SK-N-SH treated with all-trans-retinoic acid at 6 μM for 48 hours (cell line): ENCODE measurements at regions not wholly inside any gene's neighbourhood (a gene's known extent, or its start where the extent isn't known, plus 50 kb on each side); places are given as distances from the start of the nearest gene placed in this dataset.

ENCODE experiments used
- GLIS3 ChIP-seq: fragments of 250-450 bp; sonication (Bioruptor Pico); IDR thresholded peaks from 2 replicates; pipeline ENCODE4 v1.5.0; 2020; ENCODE audit warnings: mild to moderate bottlenecking, moderate library complexity
- TCF4 ChIP-seq: fragments of 250-450 bp; sonication (Bioruptor Pico); IDR thresholded peaks from 2 replicates; pipeline ENCODE4 v1.8.0; 2021; ENCODE audit warnings: mild to moderate bottlenecking, moderate library complexity, borderline replicate concordance
- TF ChIP-seq, protein P1 (sequence below): fragments of 250-450 bp; sonication (Bioruptor Pico); IDR thresholded peaks from 2 replicates; pipeline ENCODE4 v1.5.0; 2020; ENCODE audit warnings: mild to moderate bottlenecking, moderate library complexity
- TF ChIP-seq, protein P2 (sequence below): fragments of 250-450 bp; sonication (Bioruptor Pico); IDR thresholded peaks from 2 replicates; pipeline ENCODE4 v1.8.0; 2020; ENCODE audit warnings: mild to moderate bottlenecking, moderate library complexity, borderline replicate concordance
- TF ChIP-seq, protein P3 (sequence below): fragments of 250-450 bp; sonication (Bioruptor Pico); IDR thresholded peaks from 2 replicates; pipeline ENCODE4 v1.5.1; 2021; ENCODE audit warnings: mild to moderate bottlenecking, moderate library complexity

DNA sequence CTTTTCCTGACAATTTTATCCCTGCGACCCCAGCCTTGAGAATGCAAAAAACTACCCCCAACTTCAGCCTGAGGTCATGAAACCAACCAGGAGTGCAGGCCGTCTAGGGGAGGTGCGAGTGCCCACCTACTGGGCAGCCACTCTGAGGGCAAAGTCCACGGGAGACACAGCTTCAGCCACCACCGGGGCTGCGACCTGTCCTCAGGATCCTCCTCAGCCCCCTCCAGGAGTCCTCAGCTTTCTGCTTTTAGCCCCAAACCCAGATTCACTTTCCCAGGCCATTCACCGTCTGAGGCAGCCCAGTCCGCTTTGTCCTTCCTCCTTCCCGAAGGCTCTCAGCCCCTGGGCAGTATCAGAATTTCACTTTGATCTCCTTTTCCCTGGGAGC, 210.2 kb upstream of the TNP1 start:
- TF ChIP-seq GLIS3 (CRISPR knock-in tag) (no peak), TCF4 (CRISPR knock-in tag) (no peak)
- TF ChIP-seq, protein P1, sequence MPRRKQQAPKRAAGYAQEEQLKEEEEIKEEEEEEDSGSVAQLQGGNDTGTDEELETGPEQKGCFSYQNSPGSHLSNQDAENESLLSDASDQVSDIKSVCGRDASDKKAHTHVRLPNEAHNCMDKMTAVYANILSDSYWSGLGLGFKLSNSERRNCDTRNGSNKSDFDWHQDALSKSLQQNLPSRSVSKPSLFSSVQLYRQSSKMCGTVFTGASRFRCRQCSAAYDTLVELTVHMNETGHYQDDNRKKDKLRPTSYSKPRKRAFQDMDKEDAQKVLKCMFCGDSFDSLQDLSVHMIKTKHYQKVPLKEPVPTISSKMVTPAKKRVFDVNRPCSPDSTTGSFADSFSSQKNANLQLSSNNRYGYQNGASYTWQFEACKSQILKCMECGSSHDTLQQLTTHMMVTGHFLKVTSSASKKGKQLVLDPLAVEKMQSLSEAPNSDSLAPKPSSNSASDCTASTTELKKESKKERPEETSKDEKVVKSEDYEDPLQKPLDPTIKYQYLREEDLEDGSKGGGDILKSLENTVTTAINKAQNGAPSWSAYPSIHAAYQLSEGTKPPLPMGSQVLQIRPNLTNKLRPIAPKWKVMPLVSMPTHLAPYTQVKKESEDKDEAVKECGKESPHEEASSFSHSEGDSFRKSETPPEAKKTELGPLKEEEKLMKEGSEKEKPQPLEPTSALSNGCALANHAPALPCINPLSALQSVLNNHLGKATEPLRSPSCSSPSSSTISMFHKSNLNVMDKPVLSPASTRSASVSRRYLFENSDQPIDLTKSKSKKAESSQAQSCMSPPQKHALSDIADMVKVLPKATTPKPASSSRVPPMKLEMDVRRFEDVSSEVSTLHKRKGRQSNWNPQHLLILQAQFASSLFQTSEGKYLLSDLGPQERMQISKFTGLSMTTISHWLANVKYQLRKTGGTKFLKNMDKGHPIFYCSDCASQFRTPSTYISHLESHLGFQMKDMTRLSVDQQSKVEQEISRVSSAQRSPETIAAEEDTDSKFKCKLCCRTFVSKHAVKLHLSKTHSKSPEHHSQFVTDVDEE (CRISPR knock-in tag), result no peak
- TF ChIP-seq, protein P2, sequence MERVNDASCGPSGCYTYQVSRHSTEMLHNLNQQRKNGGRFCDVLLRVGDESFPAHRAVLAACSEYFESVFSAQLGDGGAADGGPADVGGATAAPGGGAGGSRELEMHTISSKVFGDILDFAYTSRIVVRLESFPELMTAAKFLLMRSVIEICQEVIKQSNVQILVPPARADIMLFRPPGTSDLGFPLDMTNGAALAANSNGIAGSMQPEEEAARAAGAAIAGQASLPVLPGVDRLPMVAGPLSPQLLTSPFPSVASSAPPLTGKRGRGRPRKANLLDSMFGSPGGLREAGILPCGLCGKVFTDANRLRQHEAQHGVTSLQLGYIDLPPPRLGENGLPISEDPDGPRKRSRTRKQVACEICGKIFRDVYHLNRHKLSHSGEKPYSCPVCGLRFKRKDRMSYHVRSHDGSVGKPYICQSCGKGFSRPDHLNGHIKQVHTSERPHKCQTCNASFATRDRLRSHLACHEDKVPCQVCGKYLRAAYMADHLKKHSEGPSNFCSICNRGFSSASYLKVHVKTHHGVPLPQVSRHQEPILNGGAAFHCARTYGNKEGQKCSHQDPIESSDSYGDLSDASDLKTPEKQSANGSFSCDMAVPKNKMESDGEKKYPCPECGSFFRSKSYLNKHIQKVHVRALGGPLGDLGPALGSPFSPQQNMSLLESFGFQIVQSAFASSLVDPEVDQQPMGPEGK (CRISPR knock-in tag), result no peak
- TF ChIP-seq, protein P3, sequence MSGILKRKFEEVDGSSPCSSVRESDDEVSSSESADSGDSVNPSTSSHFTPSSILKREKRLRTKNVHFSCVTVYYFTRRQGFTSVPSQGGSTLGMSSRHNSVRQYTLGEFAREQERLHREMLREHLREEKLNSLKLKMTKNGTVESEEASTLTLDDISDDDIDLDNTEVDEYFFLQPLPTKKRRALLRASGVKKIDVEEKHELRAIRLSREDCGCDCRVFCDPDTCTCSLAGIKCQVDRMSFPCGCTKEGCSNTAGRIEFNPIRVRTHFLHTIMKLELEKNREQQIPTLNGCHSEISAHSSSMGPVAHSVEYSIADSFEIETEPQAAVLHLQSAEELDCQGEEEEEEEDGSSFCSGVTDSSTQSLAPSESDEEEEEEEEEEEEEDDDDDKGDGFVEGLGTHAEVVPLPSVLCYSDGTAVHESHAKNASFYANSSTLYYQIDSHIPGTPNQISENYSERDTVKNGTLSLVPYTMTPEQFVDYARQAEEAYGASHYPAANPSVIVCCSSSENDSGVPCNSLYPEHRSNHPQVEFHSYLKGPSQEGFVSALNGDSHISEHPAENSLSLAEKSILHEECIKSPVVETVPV (CRISPR knock-in tag), result no peak
